ENCODE measurements at regions not wholly inside any gene's neighbourhood (a gene's known extent, or its start where the extent isn't known, plus 50 kb on each side); places are given as distances from the start of the nearest gene placed in this dataset.

- TF ChIP-seq CTCF (conservative IDR thresholded peaks at IDR 0.05; ENCODE audit: low read depth, low read length) (no peak), MXI1 (IDR thresholded peaks at IDR 0.05; ENCODE audit: borderline replicate concordance, low read depth, low read length) (no peak), RCOR1 (IDR thresholded peaks at IDR 0.05; ENCODE audit: insufficient replicate concordance, low read length) (no peak), USF2 (IDR thresholded peaks at IDR 0.05; ENCODE audit: low read depth, low read length) (no peak), CHD1 (IDR thresholded peaks at IDR 0.05; ENCODE audit: low read depth, low read length) (no peak), SMC3 (IDR thresholded peaks at IDR 0.05; ENCODE audit: low read depth, low read length) (no peak), RFX5 (IDR thresholded peaks at IDR 0.05; ENCODE audit: low read depth, low read length) (no peak), POLR2A (IDR thresholded peaks at IDR 0.05; ENCODE audit: low read depth, low read length) (no peak)
Measured at GRCh38 chr6:56386717-56387116, 139.3 kb upstream of the COL21A1 start.

All from IMR-90 (cell line).